GM12864 (cell line): ENCODE measurements at regions not wholly inside any gene's neighbourhood (a gene's known extent, or its start where the extent isn't known, plus 50 kb on each side); places are given as distances from the start of the nearest gene placed in this dataset.
"Not testable (repeated sequence)": the region's sequence is repeated elsewhere in the genome, so short reads cannot be mapped to it uniquely, and the experiment has no call there.

Experiments used
- DNase-seq: peaks from one replicate; pipeline ENCODE4 v3.0.0-alpha.2; 2011; ENCODE audit warnings: low read depth
- H3K4me3 ChIP-seq: 2 replicates; pipeline ENCODE4 v1.5.1; 2011; ENCODE audit warnings: mild to moderate bottlenecking, low read depth, low read length, control low read depth
- CTCF ChIP-seq: IDR thresholded peaks from 2 replicates; pipeline ENCODE4 v1.5.1; 2011; ENCODE audit warnings: low read depth, mild to moderate bottlenecking, moderate library complexity, low read length, control low read depth, inconsistent platforms; ENCODE audit errors: missing control alignments

GRCh38 chr10:81179324-81179723 is 641.6 kb downstream of the SH2D4B start:
- H3K4me3 ChIP-seq = no peak overlapping the region
- DNase-seq = no peak
- no peak for TF ChIP-seq CTCF

GRCh38 chr10:81179805-81180452 is 642.2 kb downstream of the SH2D4B start:
- peak; percentile 13 for DNase-seq
- no peak overlapping the region for H3K4me3 ChIP-seq

GRCh38 chr10:81182296-81182695 is 644.6 kb downstream of the SH2D4B start:
- no peak for TF ChIP-seq CTCF
- no peak for DNase-seq
- no peak overlapping the region for H3K4me3 ChIP-seq

More at GRCh38 chr10:81179805-81180452, 642.2 kb downstream of the SH2D4B start:
- TF ChIP-seq CTCF = peak; percentile 63

DNA sequence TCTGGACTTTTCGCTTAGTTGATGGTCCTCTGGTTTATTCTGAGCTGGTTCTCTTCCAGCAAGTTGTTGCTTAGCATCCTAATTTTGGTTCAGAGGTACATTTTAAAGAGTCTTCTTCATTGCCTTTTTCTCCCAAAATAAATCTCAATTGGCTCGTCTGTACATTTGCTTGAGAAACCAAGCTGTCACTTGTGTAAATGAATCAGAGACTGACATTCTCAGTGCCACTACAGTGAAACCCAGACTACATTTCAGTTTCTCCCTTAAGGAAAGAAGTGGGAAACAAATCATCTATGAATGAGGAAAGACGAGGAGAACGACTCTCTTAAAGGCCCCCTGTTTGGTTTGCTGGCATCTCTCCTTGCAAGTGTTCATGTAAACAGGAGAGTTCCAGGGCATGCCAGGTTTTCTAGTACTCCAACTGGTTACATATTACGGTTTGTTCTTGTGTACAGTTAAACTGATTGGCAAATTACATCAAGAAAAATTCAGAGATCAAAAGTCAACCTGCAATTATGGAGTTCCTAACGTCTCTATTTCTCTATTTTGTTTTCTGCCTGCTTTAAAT is 654.6 kb downstream of the SH2D4B start:
- no peak overlapping the region for H3K4me3 ChIP-seq
- no peak for DNase-seq
- no peak for TF ChIP-seq CTCF

DNA sequence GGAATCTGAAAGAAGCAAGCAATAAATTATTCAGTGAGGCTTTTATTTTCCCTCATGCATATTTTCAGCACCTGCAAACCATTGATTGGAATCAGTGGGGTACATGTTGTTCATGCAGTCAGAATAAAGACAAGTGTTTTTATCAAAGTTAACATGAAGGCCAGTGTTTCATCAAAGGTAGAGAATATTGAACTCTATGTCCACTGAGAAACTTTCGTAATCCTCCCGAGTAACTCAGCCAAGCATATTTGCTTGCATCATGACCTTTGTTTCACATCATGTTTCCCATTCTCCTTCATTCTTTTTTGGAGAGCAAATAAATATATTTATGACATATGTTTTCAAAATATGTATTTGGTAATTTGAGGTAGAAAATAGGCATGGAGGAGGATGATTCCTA is 663.1 kb downstream of the SH2D4B start:
- DNase-seq = no peak
- H3K4me3 ChIP-seq = no peak overlapping the region
- TF ChIP-seq CTCF = no peak

GRCh38 chr10:81207359-81207758 is 667.6 kb upstream of the NRG3 start:
- not testable (repeated sequence) for H3K4me3 ChIP-seq, DNase-seq

DNA sequence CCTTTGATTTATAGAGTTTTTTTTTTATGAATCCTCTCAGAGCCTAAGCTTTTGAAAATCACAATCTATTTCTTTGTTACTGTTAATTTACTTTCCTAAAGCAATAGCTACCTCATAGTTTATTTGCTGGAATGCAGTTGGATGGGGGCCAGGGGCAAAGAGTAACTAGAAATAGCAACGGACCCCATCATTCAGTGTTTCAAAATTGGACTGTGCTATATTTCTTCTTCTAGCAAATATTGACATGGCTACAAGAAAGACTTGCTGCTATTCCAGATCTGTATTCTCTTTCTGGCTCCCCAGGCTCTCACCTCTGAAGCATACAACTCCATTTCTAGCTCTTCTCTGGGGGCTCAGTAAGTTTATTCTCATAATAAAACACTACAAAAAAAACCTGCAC is 661.6 kb upstream of the NRG3 start:
- no peak overlapping the region for H3K4me3 ChIP-seq
- no peak for DNase-seq
- TF ChIP-seq CTCF = no peak
